HCT116 (cell line): ENCODE measurements at regions not wholly inside any gene's neighbourhood (a gene's known extent, or its start where the extent isn't known, plus 50 kb on each side); places are given as distances from the start of the nearest gene placed in this dataset.

ENCODE experiments used
- ATAC-seq: fragments of 200-7000 bp; cut with Tn5 transposase; 2 replicates; pipeline ENCODE4 v1.9.1; 2020; ENCODE audit warnings: mild to moderate bottlenecking, moderate library complexity
- BruUV-seq: library from RNA; stranded (reverse); fragments of 400-500 nt; replicated peaks from 2 replicates; lab custom pipeline; 2021; lab: Mats Ljungman, UMichigan
- CTCF ChIA-PET: fragments of 300-600 bp; sonication (Branson Sonifier 250); formaldehyde crosslinking; loops from one replicate; lab custom pipeline; 2021; ENCODE audit warnings: antibody characterized with exemption; lab: Charles Lee
- POLR2A ChIA-PET: fragments of 300-600, 350-600 bp; sonication (Branson Sonifier 250); formaldehyde crosslinking; loops from one replicate; lab custom pipeline; 2021; ENCODE audit warnings: antibody characterized with exemption; lab: Charles Lee
- RAD21 ChIA-PET, 2 experiments: fragments of 300-600 bp; sonication (Branson Sonifier 250); formaldehyde crosslinking; loops; one replicate each; lab custom pipeline; 2023; ENCODE audit warnings: low total read pairs in 2 of 2; ENCODE audit not compliant: uncharacterized antibody in 2 of 2, unreplicated experiment in 2 of 2, low non-redundant PET in 1 of 2; lab: Charles Lee
- DNase-seq: peaks from one replicate; pipeline ENCODE4 v3.0.0-alpha.2; 2010; ENCODE audit warnings: low read depth, low spot score
- H2AFZ ChIP-seq: fragments of 200-600 bp; shearing (Covaris generic), sonication (generic); 2 replicates; pipeline ENCODE4 v1.6.1; 2017; ENCODE audit warnings: low read depth, mixed run types, mixed read lengths, antibody characterized with exemption, low read length; ENCODE audit not compliant: poor library complexity, severe bottlenecking
- H3K27ac ChIP-seq: 2 replicates; pipeline ENCODE4 v1.5.1; 2012; ENCODE audit warnings: low read depth, low read length
- H3K27me3 ChIP-seq: fragments of 200-600 bp; sonication (generic); 2 replicates; pipeline ENCODE4 v1.6.1; 2016; ENCODE audit warnings: mixed run types, low read length, mixed read lengths; ENCODE audit not compliant: insufficient read depth
- H3K36me3 ChIP-seq, 2 experiments: fragments of 200-500 bp in 1 of 2; fragments of 200-600 bp in 1 of 2; sonication (Bioruptor generic) in 1 of 2; sonication (generic) in 1 of 2; 2 replicates each; pipeline versions ENCODE4 v1.5.1 to v1.6.1; 2014 to 2016; ENCODE audit warnings: low read length in 2 of 2, inconsistent platforms in 1 of 2, mixed read lengths in 1 of 2, mixed run types in 1 of 2; ENCODE audit not compliant: insufficient read depth in 2 of 2, control insufficient read depth in 1 of 2
- H3K4me1 ChIP-seq, 2 experiments: fragments of 200-600 bp in 1 of 2; sonication (generic) in 1 of 2; 2 replicates each; pipeline versions ENCODE4 v1.5.1 to v1.6.1; 2012 to 2017; ENCODE audit warnings: low read length in 2 of 2, inconsistent platforms in 1 of 2, mild to moderate bottlenecking in 1 of 2, mixed read lengths in 1 of 2, mixed run types in 1 of 2, moderate library complexity in 1 of 2; ENCODE audit not compliant: insufficient read depth in 2 of 2, control insufficient read depth in 1 of 2
- H3K4me2 ChIP-seq: fragments of 200-600 bp; sonication (generic); 2 replicates; pipeline ENCODE4 v1.6.1; 2017; ENCODE audit warnings: mixed run types, low read length, mixed read lengths
- H3K4me3 ChIP-seq, 2 experiments: fragments of 200-600 bp in 1 of 2; sonication (generic) in 1 of 2; replicated peaks in 1 of 2; 2 replicates each; pipeline ENCODE4 v1.5.1; 2011 to 2016; ENCODE audit warnings: low read length in 2 of 2, control low read depth in 1 of 2, low read depth in 1 of 2, mild to moderate bottlenecking in 1 of 2, mixed read lengths in 1 of 2, mixed run types in 1 of 2
- H3K79me2 ChIP-seq: fragments of 200-600 bp; sonication (generic); 2 replicates; pipeline ENCODE4 v1.6.1; 2017; ENCODE audit warnings: mild to moderate bottlenecking, mixed run types, low read length, moderate library complexity, mixed read lengths; ENCODE audit not compliant: insufficient read depth
- H3K9ac ChIP-seq: fragments of 200-600 bp; sonication (generic); 2 replicates; pipeline ENCODE4 v1.6.1; 2016; ENCODE audit warnings: low read length, mixed read lengths
- H3K9me2 ChIP-seq: fragments of 200-600 bp; sonication (generic), shearing (Covaris generic); 2 replicates; pipeline ENCODE4 v1.6.1; 2017; ENCODE audit warnings: mixed run types, mild to moderate bottlenecking, moderate library complexity; ENCODE audit not compliant: insufficient read depth
- H3K9me3 ChIP-seq, 2 experiments: fragments of 200-500 bp in 1 of 2; fragments of 200-600 bp in 1 of 2; sonication (Bioruptor generic) in 1 of 2; sonication (generic) in 1 of 2; 2 replicates each; pipeline ENCODE4 v1.6.1; 2014 to 2017; ENCODE audit warnings: low read length in 2 of 2, mixed read lengths in 2 of 2, inconsistent platforms in 1 of 2, low read depth in 1 of 2, mild to moderate bottlenecking in 1 of 2, mixed run types in 1 of 2, moderate library complexity in 1 of 2; ENCODE audit not compliant: control insufficient read depth in 1 of 2, insufficient read depth in 1 of 2
- H4K20me1 ChIP-seq: fragments of 200-600 bp; sonication (generic), shearing (Covaris generic); 2 replicates; pipeline ENCODE4 v1.6.1; 2017; ENCODE audit warnings: mixed run types, mild to moderate bottlenecking, moderate library complexity; ENCODE audit not compliant: insufficient read depth
- ATF3 ChIP-seq: IDR thresholded peaks from 2 replicates; pipeline ENCODE4 v1.6.1; 2012
- CBX3 ChIP-seq: IDR thresholded peaks from 2 replicates; pipeline ENCODE4 v1.6.1; 2012; ENCODE audit warnings: low read depth
- CTCF ChIP-seq, 3 experiments: fragments of 200-600 bp in 1 of 3; sonication (generic) in 1 of 3; IDR thresholded peaks in 2 of 3; conservative IDR thresholded peaks in 1 of 3; 2 replicates each; pipeline ENCODE4 v1.5.1; 2012 to 2017; ENCODE audit warnings: low read depth in 2 of 3, low read length in 2 of 3, antibody characterized with exemption in 1 of 3, borderline replicate concordance in 1 of 3, control low read depth in 1 of 3, mild to moderate bottlenecking in 1 of 3, mixed read lengths in 1 of 3, mixed run types in 1 of 3, moderate library complexity in 1 of 3; ENCODE audit not compliant: insufficient read depth in 1 of 3
- EZH2 ChIP-seq: fragments of 200-600 bp; sonication (generic); IDR thresholded peaks from 2 replicates; pipeline ENCODE4 v1.6.1; 2017; ENCODE audit warnings: antibody characterized with exemption, mixed run types
- EZH2phosphoT487 ChIP-seq: fragments of 200-600 bp; IDR thresholded peaks from 2 replicates; pipeline ENCODE4 v1.6.1; 2018; ENCODE audit warnings: antibody characterized with exemption, borderline replicate concordance
- FOSL1 ChIP-seq: IDR thresholded peaks from 2 replicates; pipeline ENCODE4 v1.6.1; 2012; ENCODE audit warnings: low read depth
- MAX ChIP-seq: IDR thresholded peaks from 2 replicates; pipeline ENCODE4 v1.6.1; 2012
- POLR2A ChIP-seq: IDR thresholded peaks from 2 replicates; pipeline ENCODE4 v1.7.0; 2011; ENCODE audit warnings: borderline replicate concordance; ENCODE audit not compliant: insufficient read depth, insufficient read length; ENCODE audit errors: extremely low read depth
- POLR2AphosphoS5 ChIP-seq: IDR thresholded peaks from 2 replicates; pipeline ENCODE4 v1.6.1; 2011; ENCODE audit warnings: mild to moderate bottlenecking, low read depth, low read length, moderate library complexity
- RAD21 ChIP-seq: IDR thresholded peaks from 2 replicates; pipeline ENCODE4 v1.6.1; 2012; ENCODE audit warnings: low read depth, mild to moderate bottlenecking
- REST ChIP-seq: IDR thresholded peaks from 2 replicates; pipeline ENCODE4 v1.6.1; 2012; ENCODE audit warnings: low read depth
- SIN3A ChIP-seq: IDR thresholded peaks from 2 replicates; pipeline ENCODE4 v1.6.1; 2012; ENCODE audit warnings: low read depth
- SP1 ChIP-seq: IDR thresholded peaks from 2 replicates; pipeline ENCODE4 v1.6.1; 2012; ENCODE audit warnings: low read depth
- SRF ChIP-seq: IDR thresholded peaks from 2 replicates; pipeline ENCODE4 v1.6.1; 2012; ENCODE audit warnings: low read depth
- TCF7L2 ChIP-seq: IDR thresholded peaks from 2 replicates; pipeline ENCODE4 v1.7.0; 2011; ENCODE audit warnings: borderline replicate concordance, inconsistent platforms; ENCODE audit not compliant: insufficient read depth, insufficient read length; ENCODE audit errors: extremely low read depth
- YY1 ChIP-seq: IDR thresholded peaks from 2 replicates; pipeline ENCODE4 v1.6.1; 2011; ENCODE audit warnings: low read length, low read depth, moderate library complexity, mild to moderate bottlenecking; ENCODE audit not compliant: insufficient replicate concordance; ENCODE audit errors: extremely low read depth
- ZBTB33 ChIP-seq: IDR thresholded peaks from 2 replicates; pipeline ENCODE4 v1.6.1; 2011; ENCODE audit warnings: mild to moderate bottlenecking, low read length, moderate library complexity; ENCODE audit not compliant: insufficient replicate concordance; ENCODE audit errors: extremely low read depth
- ZFX ChIP-seq: fragments of 450-650 bp; IDR thresholded peaks from 2 replicates; pipeline ENCODE4 v1.6.1; 2017
- ZNF274 ChIP-seq: fragments of 200-500 bp; sonication (Bioruptor generic); IDR thresholded peaks from 2 replicates; pipeline ENCODE4 v1.6.1; 2014; ENCODE audit warnings: mild to moderate bottlenecking, low read depth, low read length, inconsistent platforms
- intact Hi-C: fragments of 100-400 bp; cut with micrococcal nuclease; formaldehyde crosslinking; loops from 2 replicates; pipeline ENCODE4 v1.10.0; 2022

GRCh38 chr20:43271980-43272379 is 82.3 kb upstream of the PTPRT start:
- DNase-seq (no peak), ATAC-seq (no peak)
- Histone ChIP-seq H3K4me1 (no peaks in the 10 kb centered on the region), H3K27ac (no peak overlapping the region), H4K20me1 (no peaks in the 10 kb centered on the region), H3K79me2 (no peaks in the 10 kb centered on the region), H3K9me2 (no peaks in the 10 kb centered on the region), H3K36me3 (no peaks in the 10 kb centered on the region), H3K4me2 (no peak overlapping the region), H2AFZ (no peak overlapping the region), H3K9ac (no peak overlapping the region), H3K4me3 (no peak overlapping the region), H3K9me3 (no peaks in the 10 kb centered on the region), H3K27me3 (peaks cover 27% of the 10 kb centered on the region)
- TF ChIP-seq CTCF (IDR thresholded peaks at IDR 0.05 in 2 of 3, conservative IDR thresholded peaks at IDR 0.05 in 1 of 3; ENCODE audit: borderline replicate concordance in 1 of 3, insufficient read depth in 1 of 3, low read depth in 2 of 3, low read length in 2 of 3), result no peak
- no peak for TF ChIP-seq SP1
- no peak for TF ChIP-seq RAD21
- TF ChIP-seq YY1, result no peak
- no peak for TF ChIP-seq FOSL1
- TF ChIP-seq ZFX, result no peak
- TF ChIP-seq SIN3A, result no peak
- TF ChIP-seq ZNF274, result no peak
- no peak for TF ChIP-seq SRF
- no peak for TF ChIP-seq ZBTB33
- no peak for TF ChIP-seq REST
- TF ChIP-seq TCF7L2, result no peak
- TF ChIP-seq EZH2phosphoT487, result no peak
- no peak for TF ChIP-seq ATF3
- TF ChIP-seq POLR2AphosphoS5, result no peak
- TF ChIP-seq POLR2A, result no peak
- no peak for TF ChIP-seq CBX3
- TF ChIP-seq MAX, result no peak
- no peak for TF ChIP-seq EZH2
- intact Hi-C loops, result loop anchor here (5.0 kb wide), 1 partner anchor 50 kb away; no protein-coding TSS in a partner anchor
- RAD21 ChIA-PET, result no interaction called here
- CTCF ChIA-PET, result no interaction called here
- POLR2A ChIA-PET, result no interaction called here
- no TSS peak for BruUV-seq
